Panc1 (cell line): ENCODE measurements at regions not wholly inside any gene's neighbourhood (a gene's known extent, or its start where the extent isn't known, plus 50 kb on each side); places are given as distances from the start of the nearest gene placed in this dataset.

Experiments
- ATAC-seq: fragments of 200-7000 bp; cut with Tn5 transposase; 2 replicates; pipeline ENCODE4 v1.9.1; 2020; ENCODE audit warnings: mild to moderate bottlenecking, moderate library complexity
- BruUV-seq: library from RNA; stranded (reverse); fragments of 400-500 nt; replicated peaks from 2 replicates; lab custom pipeline; 2021; lab: Mats Ljungman, UMichigan
- CTCF ChIA-PET: fragments of 300-600 bp; sonication (Branson Sonifier 250); formaldehyde crosslinking; loops from one replicate; lab custom pipeline; 2022; ENCODE audit warnings: antibody characterized with exemption; lab: Charles Lee
- POLR2A ChIA-PET: fragments of 300-600 bp; sonication (Branson Sonifier 250); formaldehyde crosslinking; loops from one replicate; lab custom pipeline; 2022; ENCODE audit warnings: antibody characterized with exemption; lab: Charles Lee
- DNase-seq: peaks from one replicate; pipeline ENCODE4 v3.0.0-alpha.2; 2010; ENCODE audit warnings: low read depth, low spot score
- H3K27ac ChIP-seq: 2 replicates; pipeline ENCODE4 v1.5.1; 2011; ENCODE audit warnings: mild to moderate bottlenecking, low read length, inconsistent platforms
- H3K27me3 ChIP-seq: fragments of 200-500 bp; sonication (Bioruptor generic); 2 replicates; pipeline ENCODE4 v1.6.0; 2014; ENCODE audit warnings: low read length, inconsistent platforms; ENCODE audit not compliant: control insufficient read depth, insufficient read depth
- H3K36me3 ChIP-seq: fragments of 200-500 bp; sonication (Bioruptor generic); 2 replicates; pipeline ENCODE4 v1.5.1; 2014; ENCODE audit warnings: inconsistent platforms, mild to moderate bottlenecking, low read length, moderate library complexity; ENCODE audit not compliant: control insufficient read depth, insufficient read depth
- H3K4me1 ChIP-seq: 2 replicates; pipeline ENCODE4 v1.5.1; 2011; ENCODE audit warnings: inconsistent platforms, mild to moderate bottlenecking, low read length, moderate library complexity; ENCODE audit not compliant: control insufficient read depth, insufficient read depth
- H3K4me3 ChIP-seq, 2 experiments: 2 replicates each; pipeline ENCODE4 v1.5.1; 2011 to 2012; ENCODE audit warnings: low read depth in 2 of 2, low read length in 2 of 2, mild to moderate bottlenecking in 2 of 2, inconsistent platforms in 1 of 2, moderate library complexity in 1 of 2
- H3K9me3 ChIP-seq: fragments of 200-500 bp; sonication (Bioruptor generic); 2 replicates; pipeline ENCODE4 v1.5.1; 2014; ENCODE audit warnings: low read depth, mild to moderate bottlenecking, inconsistent platforms, low read length, moderate library complexity; ENCODE audit not compliant: control insufficient read depth, insufficient read depth
- CTCF ChIP-seq: fragments of 450-650 bp; IDR thresholded peaks from 2 replicates; pipeline ENCODE4 v1.5.1; 2017; ENCODE audit warnings: mild to moderate bottlenecking
- POLR2AphosphoS5 ChIP-seq: IDR thresholded peaks from 2 replicates; pipeline ENCODE4 v1.6.1; 2012; ENCODE audit warnings: mild to moderate bottlenecking, low read depth, low read length, moderate library complexity
- REST ChIP-seq, 2 experiments: IDR thresholded peaks; 2 replicates each; pipeline ENCODE4 v1.6.1; 2011 to 2012; ENCODE audit warnings: low read depth in 2 of 2, control low read depth in 1 of 2, low read length in 1 of 2, mild to moderate bottlenecking in 1 of 2, moderate library complexity in 1 of 2; ENCODE audit not compliant: insufficient read depth in 1 of 2
- SIN3A ChIP-seq: IDR thresholded peaks from 2 replicates; pipeline ENCODE4 v1.6.1; 2012; ENCODE audit warnings: low read depth, mild to moderate bottlenecking, low read length, moderate library complexity, borderline replicate concordance; ENCODE audit not compliant: insufficient read depth
- TCF7L2 ChIP-seq: IDR thresholded peaks from 2 replicates; pipeline ENCODE4 v1.6.1; 2011; ENCODE audit warnings: mild to moderate bottlenecking, low read depth, low read length, inconsistent platforms
- in situ Hi-C: cut with HindIII; loops from 2 replicates; pipeline ENCODE4 v1.10.0; 2016; ENCODE audit warnings: low sequenced_read_pairs, low pct_unique_long_range_greater_than_20kb
- intact Hi-C: fragments of 100-400 bp; cut with micrococcal nuclease; formaldehyde crosslinking; loops from one replicate; pipeline ENCODE4 v1.10.0; 2022; ENCODE audit not compliant: unreplicated experiment

GRCh38 chr15:25556136-25556535 lies 117.3 kb upstream of the UBE3A start:
- no peak for DNase-seq
- H3K36me3 ChIP-seq, result no peaks in the 10 kb centered on the region
- no peak for ATAC-seq
- no peak overlapping the region for H3K27ac ChIP-seq
- intact Hi-C loops, result no loop called here
- no TSS peak for BruUV-seq
- CTCF ChIA-PET, result no interaction called here
- TF ChIP-seq CTCF (no peak), SIN3A (no peak), POLR2AphosphoS5 (no peak), TCF7L2 (no peak), REST (IDR thresholded peaks at IDR 0.05; ENCODE audit: insufficient read depth in 1 of 2, low read depth in 2 of 2, low read length in 1 of 2) (no peak)
- H3K4me3 ChIP-seq, result no peak overlapping the region
- POLR2A ChIA-PET, result no interaction called here
- H3K4me1 ChIP-seq, result no peaks in the 10 kb centered on the region
- no peaks in the 10 kb centered on the region for H3K9me3 ChIP-seq
- H3K27me3 ChIP-seq, result no peaks in the 10 kb centered on the region
- in situ Hi-C loops, result no loop called here

GRCh38 chr15:25554640-25555039 lies 115.8 kb upstream of the UBE3A start:
- ATAC-seq, result no peak
- DNase-seq, result no peak
- ChIA-PET POLR2A (no interaction called here), CTCF (no interaction called here)
- H3K36me3 ChIP-seq, result no peaks in the 10 kb centered on the region
- in situ Hi-C loops, result no loop called here
- no peaks in the 10 kb centered on the region for H3K4me1 ChIP-seq
- intact Hi-C loops, result no loop called here
- no peak overlapping the region for H3K27ac ChIP-seq
- H3K27me3 ChIP-seq, result no peaks in the 10 kb centered on the region
- H3K9me3 ChIP-seq, result no peaks in the 10 kb centered on the region
- no peak overlapping the region for H3K4me3 ChIP-seq
- BruUV-seq, result no TSS peak
- no peak for TF ChIP-seq CTCF
- no peak for TF ChIP-seq SIN3A
- TF ChIP-seq TCF7L2, result no peak
- TF ChIP-seq POLR2AphosphoS5, result no peak
- no peak for TF ChIP-seq REST (IDR thresholded peaks at IDR 0.05; ENCODE audit: insufficient read depth in 1 of 2, low read depth in 2 of 2, low read length in 1 of 2)
